Stomach (tissue), 4 donors: ENCODE measurements at regions not wholly inside any gene's neighbourhood (a gene's known extent, or its start where the extent isn't known, plus 50 kb on each side); places are given as distances from the start of the nearest gene placed in this dataset.

Experiments
- CTCF ChIP-seq, 7 experiments: fragments of 450-650 bp in 4 of 7; fragments of 200-600 bp in 3 of 7; sonication (generic) in 3 of 7; IDR thresholded peaks; one replicate each; pipeline ENCODE4 v1.5.1; 2016 to 2019; ENCODE audit warnings: antibody characterized with exemption in 7 of 7, control low read depth in 2 of 7, mild to moderate bottlenecking in 1 of 7
- EP300 ChIP-seq: sonication (generic); formaldehyde crosslinking; IDR thresholded peaks from one replicate; pipeline ENCODE4 v1.6.1; 2017; ENCODE audit warnings: antibody characterized with exemption
- POLR2A ChIP-seq, 4 donors: fragments of 450-650 bp; IDR thresholded peaks; one replicate each; pipeline ENCODE4 v1.6.1; 2016; ENCODE audit warnings: antibody characterized with exemption in 4 of 4, control low read depth in 2 of 4, mild to moderate bottlenecking in 1 of 4, moderate library complexity in 1 of 4
- POLR2AphosphoS5 ChIP-seq, 3 donors: sonication (generic); formaldehyde crosslinking; IDR thresholded peaks; one replicate each; pipeline ENCODE4 v1.6.1; 2016; ENCODE audit warnings: antibody characterized with exemption in 3 of 3

GRCh38 chr1:57799490-57800115 is 375.7 kb upstream of the DAB1 start:
- TF ChIP-seq CTCF (IDR thresholded peaks at IDR 0.05) (no peak), EP300 (no peak), POLR2AphosphoS5 (IDR thresholded peaks at IDR 0.05) (no peak), POLR2A (IDR thresholded peaks at IDR 0.05) (no peak)
